ENCODE measurements at regions not wholly inside any gene's neighbourhood (a gene's known extent, or its start where the extent isn't known, plus 50 kb on each side); places are given as distances from the start of the nearest gene placed in this dataset.

- TF ChIP-seq CTCF (conservative IDR thresholded peaks at IDR 0.05): no peak
- TF ChIP-seq ZFX (IDR thresholded peaks at IDR 0.05): no peak
Measured at GRCh38 chr14:21923820-21924219, 250.2 kb upstream of the OR4E1 start.

Data from C4-2B (cell line).